Ramos (cell line): ENCODE measurements at regions not wholly inside any gene's neighbourhood (a gene's known extent, or its start where the extent isn't known, plus 50 kb on each side); places are given as distances from the start of the nearest gene placed in this dataset.

ENCODE experiments used
- in situ Hi-C: fragments of 300-500 bp; cut with MboI; formaldehyde crosslinking; loops from one replicate; pipeline ENCODE4 v1.14.3; 2022; ENCODE audit warnings: low sequenced_read_pairs; ENCODE audit not compliant: unreplicated experiment

- in situ Hi-C loops: no loop called here
Measured at GRCh38 chr5:135208903-135209721, 175.1 kb upstream of the PITX1 start.

GRCh38 chr5:135208555-135208902, 174.5 kb upstream of the PITX1 start:
- in situ Hi-C loops: no loop called here

- in situ Hi-C loops: no loop called here
Measured at GRCh38 chr5:135207866-135208265, 173.8 kb upstream of the PITX1 start.

- in situ Hi-C loops: no loop called here
Measured at GRCh38 chr5:135206862-135207261, 172.8 kb upstream of the PITX1 start.

- in situ Hi-C loops: no loop called here
Measured at GRCh38 chr5:135205632-135206349, 171.8 kb upstream of the PITX1 start.

DNA sequence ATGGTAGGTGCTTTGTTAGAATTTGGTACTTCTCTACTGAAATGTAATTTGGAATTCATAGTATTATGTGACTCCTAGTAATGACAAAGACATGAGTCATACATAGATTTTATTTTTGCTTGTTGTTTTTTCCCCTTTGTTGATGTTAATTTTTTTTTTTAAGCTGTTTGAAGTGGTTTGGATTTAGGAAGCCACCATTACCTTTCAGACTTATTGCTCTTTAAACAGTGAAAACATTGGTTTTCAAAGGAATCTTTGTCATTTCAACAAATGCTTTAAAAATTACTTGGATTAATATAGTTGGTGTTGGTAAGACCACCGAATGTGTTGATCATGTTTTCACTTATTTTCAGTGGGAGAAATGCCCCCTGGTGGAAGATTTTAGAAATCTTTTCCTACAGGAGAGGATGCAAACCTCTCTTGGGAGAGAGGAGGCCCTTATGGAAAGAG, 170.1 kb upstream of the PITX1 start:
- in situ Hi-C loops: no loop called here

GRCh38 chr5:135203593-135204036, 169.6 kb upstream of the PITX1 start:
- in situ Hi-C loops: no loop called here

- in situ Hi-C loops: no loop called here
Measured at GRCh38 chr5:135203019-135203418, 169.0 kb upstream of the PITX1 start.

- in situ Hi-C loops: loop anchor here (5.0 kb wide), 2 partner anchors 183 to 288 kb away; no protein-coding TSS in a partner anchor
Measured at GRCh38 chr5:135199919-135200318, 165.9 kb upstream of the PITX1 start.

DNA sequence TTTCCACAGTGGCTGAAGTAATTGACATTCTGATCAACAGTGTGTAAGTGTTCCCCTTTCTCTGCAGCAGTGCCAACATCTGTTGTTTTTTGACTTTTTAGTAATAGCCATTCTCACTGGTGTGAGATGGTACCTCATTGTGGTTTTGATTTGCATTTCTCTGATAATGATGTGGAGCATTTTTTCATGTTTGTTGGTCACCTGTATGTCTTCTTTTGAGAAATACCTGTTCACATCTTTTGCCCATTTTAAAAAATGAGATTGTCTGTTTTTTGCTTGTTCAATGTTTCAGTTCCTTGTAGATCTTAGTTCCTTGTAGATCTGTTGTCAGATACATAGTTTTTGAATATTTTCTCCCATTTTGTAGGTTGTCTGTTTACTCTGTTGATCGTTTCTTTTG, 162.5 kb upstream of the PITX1 start:
- in situ Hi-C loops: loop anchor here (5.0 kb wide), 2 partner anchors 179 to 284 kb away; no protein-coding TSS in a partner anchor

DNA sequence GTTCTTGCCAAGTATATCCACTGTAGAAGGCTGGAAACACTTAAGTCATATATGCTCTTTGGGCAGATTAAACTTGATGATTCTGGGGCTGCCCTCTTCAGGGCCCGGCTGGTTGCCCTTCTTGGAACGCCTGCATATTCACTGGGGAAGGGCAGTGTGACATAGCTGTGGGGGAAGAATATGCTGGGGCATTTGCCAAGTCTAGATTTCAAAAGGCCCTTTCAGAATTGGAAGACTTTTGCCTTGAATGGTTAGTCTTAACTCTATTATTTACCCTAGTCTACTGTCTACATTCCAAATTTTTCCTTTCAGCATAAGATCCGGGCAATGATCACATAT, 161.2 kb upstream of the PITX1 start:
- in situ Hi-C loops: loop anchor here (5.0 kb wide), 2 partner anchors 178 to 283 kb away; no protein-coding TSS in a partner anchor

DNA sequence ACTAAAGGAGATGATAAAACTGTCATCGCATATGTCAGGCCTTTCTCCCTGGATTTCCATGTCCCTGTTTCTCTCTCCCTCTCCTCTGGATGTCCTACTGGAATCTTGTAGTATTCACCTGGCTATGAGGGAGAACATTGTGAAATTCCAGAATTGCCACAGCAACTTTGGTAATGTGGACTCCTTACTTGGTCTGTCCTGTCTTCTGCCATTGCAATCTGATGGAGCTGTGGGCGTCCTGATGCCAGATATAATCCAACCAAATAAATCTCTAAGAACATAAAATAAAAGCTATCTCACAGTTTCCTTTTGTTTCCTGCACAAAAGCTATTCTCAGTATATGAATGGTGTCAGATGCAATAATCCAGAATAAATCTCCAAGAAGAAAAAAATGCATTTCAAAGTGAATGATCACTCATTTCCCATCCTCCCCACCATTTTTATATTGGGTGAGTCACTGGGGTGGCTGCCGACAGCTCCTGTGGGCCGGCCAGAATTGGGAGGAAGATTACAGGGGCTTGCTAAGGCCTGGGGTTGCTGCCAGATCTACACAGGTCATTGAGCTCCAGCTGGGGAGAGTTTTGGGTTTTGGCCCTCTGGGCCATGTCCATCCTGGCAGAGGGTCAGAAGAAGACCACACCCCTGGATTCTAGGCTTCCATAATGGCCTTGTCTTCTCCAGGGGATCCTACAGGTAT, 160.7 kb upstream of the PITX1 start:
- in situ Hi-C loops: loop anchor here (5.0 kb wide), 2 partner anchors 177 to 282 kb away; no protein-coding TSS in a partner anchor

- in situ Hi-C loops: no loop called here
Measured at GRCh38 chr5:135194126-135194488, 160.1 kb upstream of the PITX1 start.

GRCh38 chr5:135193213-135194125, 159.4 kb upstream of the PITX1 start:
- in situ Hi-C loops: no loop called here

DNA sequence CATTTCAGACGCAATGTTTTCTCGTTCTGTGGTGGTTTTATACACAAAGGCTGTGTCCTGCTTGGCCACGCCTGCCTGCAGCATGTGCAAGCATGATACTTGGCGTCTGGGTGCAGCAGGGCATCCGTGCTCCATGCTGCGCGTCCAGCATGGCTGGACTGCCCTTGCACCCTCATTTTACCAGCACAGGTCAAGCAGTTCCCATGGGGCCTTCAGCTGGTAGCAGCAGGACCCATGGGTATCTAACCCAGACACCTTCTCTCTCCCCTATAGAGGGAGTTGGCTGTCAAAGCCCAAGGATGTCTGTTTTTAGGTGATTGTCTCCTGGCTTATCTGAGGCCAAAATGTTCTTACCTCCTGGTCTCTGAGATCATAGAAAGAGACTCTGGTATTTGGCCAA, 158.3 kb upstream of the PITX1 start:
- in situ Hi-C loops: no loop called here

GRCh38 chr5:135191084-135191826, 157.2 kb upstream of the PITX1 start:
- in situ Hi-C loops: no loop called here

DNA sequence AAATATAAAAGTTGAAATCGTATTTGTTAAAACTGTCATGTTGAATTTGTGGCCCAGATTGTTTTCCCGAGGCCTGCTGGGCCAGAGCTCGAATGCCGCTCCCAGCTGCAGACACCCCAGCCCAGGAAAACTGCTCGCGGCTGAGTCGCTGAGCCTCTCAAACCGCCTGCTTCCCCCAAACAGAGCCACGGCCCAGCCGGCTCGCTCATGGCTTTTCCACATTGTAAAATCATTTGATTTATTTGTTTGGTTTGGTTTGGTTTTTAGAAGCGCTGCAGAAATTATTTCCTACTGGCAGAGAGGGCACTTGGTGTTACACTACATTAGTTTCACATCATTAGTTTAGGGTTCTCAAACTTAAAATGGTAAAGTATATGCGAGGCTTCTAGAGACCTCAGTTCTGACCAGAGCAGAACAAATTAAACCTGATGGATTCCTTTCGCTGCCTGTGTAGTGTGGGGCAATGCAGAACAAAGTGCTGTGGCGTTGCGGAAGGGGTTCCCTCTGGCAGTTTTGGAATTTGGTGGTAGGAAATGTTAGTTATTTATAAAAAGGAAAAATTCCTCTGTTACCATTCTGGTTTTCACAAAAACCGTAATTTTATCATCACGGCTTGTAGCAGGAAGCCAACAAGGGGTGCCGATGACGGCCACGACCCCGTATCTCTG, 156.5 kb upstream of the PITX1 start:
- in situ Hi-C loops: no loop called here

- in situ Hi-C loops: no loop called here
Measured at GRCh38 chr5:135189024-135189423, 155.0 kb upstream of the PITX1 start.
